Kidney epithelial cell (primary cell): ENCODE measurements at regions not wholly inside any gene's neighbourhood (a gene's known extent, or its start where the extent isn't known, plus 50 kb on each side); places are given as distances from the start of the nearest gene placed in this dataset.

Source experiments
- DNase-seq: peaks from one replicate; pipeline ENCODE4 v3.0.0-alpha.2; 2010; ENCODE audit warnings: low read depth
- H3K27me3 ChIP-seq: 2 replicates; pipeline ENCODE4 v1.6.0; 2011; ENCODE audit warnings: low read length; ENCODE audit not compliant: control insufficient read depth, insufficient read depth
- H3K36me3 ChIP-seq: 2 replicates; pipeline ENCODE4 v1.5.1; 2011; ENCODE audit warnings: low read length; ENCODE audit not compliant: control insufficient read depth, insufficient read depth
- H3K4me3 ChIP-seq: 2 replicates; pipeline ENCODE4 v1.5.1; 2011; ENCODE audit warnings: low read depth, mild to moderate bottlenecking, control low read depth, low read length
- TF ChIP-seq, protein P1 (sequence below): IDR thresholded peaks from 2 replicates; pipeline ENCODE4 v1.5.1; 2011; ENCODE audit warnings: mild to moderate bottlenecking, moderate library complexity, low read length, control low read depth, inconsistent platforms; ENCODE audit not compliant: insufficient read depth, poor library complexity, severe bottlenecking

DNA sequence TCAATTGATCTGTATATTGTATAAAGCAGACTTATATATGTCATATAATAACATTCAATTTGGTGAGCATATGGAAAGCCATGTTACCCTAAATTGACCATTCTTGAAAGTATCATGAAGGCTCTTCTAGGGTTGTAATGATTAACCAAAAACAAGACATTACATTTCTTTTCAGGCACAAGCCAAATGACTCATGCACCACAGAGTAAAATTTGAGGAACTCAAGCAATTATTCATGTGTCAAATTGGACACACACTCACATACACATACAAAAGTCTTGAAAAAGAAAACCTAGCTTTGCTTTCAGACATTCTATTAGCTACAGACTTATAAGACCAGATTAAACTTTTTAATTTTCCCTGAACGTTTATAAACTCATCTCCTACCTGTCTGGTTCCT, 146.5 kb upstream of the PCDH18 start:
- H3K36me3 ChIP-seq = no peaks in the 10 kb centered on the region
- no peak overlapping the region for H3K4me3 ChIP-seq
- no peaks in the 10 kb centered on the region for H3K27me3 ChIP-seq
- peak; percentile 75 for DNase-seq
- TF ChIP-seq, protein P1, sequence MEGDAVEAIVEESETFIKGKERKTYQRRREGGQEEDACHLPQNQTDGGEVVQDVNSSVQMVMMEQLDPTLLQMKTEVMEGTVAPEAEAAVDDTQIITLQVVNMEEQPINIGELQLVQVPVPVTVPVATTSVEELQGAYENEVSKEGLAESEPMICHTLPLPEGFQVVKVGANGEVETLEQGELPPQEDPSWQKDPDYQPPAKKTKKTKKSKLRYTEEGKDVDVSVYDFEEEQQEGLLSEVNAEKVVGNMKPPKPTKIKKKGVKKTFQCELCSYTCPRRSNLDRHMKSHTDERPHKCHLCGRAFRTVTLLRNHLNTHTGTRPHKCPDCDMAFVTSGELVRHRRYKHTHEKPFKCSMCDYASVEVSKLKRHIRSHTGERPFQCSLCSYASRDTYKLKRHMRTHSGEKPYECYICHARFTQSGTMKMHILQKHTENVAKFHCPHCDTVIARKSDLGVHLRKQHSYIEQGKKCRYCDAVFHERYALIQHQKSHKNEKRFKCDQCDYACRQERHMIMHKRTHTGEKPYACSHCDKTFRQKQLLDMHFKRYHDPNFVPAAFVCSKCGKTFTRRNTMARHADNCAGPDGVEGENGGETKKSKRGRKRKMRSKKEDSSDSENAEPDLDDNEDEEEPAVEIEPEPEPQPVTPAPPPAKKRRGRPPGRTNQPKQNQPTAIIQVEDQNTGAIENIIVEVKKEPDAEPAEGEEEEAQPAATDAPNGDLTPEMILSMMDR = no peak

DNA sequence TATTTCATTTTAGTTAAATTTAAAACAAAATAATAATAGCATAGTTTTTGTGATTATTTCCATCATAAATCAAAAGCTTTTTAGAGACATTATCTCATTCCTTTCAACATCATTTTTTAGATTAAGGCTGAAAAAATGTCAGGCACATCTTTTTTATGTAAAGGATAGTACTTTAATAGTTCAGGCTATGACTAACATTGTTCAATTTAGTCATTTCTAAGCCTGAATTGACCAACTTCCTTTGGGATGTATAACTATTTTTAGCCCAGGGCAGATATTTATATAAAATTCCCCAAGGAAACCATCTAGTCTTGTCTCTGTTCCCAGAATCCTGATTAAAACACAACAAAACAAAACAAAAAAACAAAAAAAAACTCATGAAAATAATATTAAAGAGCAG, 145.6 kb upstream of the PCDH18 start:
- peak; percentile 10 for DNase-seq
- Histone ChIP-seq H3K4me3 (no peak overlapping the region), H3K36me3 (no peaks in the 10 kb centered on the region), H3K27me3 (no peaks in the 10 kb centered on the region)
- TF ChIP-seq, protein P1 = no peak

DNA sequence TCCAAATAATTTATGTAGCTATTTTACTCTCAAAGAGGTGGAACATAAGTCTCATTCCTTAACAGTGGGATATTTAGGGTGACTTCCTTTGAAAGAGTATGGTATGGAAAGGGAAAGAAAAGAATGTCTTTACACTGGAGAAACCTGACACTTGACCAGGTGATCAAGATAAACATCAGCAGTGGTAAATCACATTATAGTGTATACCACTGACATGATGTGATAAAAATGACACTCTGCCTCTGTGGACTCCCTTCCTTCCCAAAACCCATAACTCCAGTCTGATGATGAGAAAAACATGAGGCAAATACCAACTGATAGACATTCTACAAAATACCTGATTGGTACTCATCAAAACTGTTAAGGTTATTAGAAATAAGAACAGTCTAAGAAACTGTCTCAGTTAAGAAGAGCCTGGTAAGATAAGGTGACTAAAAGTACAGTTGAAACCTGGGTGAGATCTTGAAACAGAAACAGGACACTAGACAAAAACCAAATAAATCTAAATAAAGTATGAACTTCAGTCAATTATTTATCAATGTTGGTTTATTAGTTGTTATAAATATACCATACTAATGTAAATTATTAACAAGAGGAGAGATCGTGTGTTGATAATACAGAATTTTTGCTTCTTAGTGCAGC, 144.2 kb upstream of the PCDH18 start:
- H3K36me3 ChIP-seq = no peaks in the 10 kb centered on the region
- DNase-seq = no peak
- TF ChIP-seq, protein P1 = no peak
- no peak overlapping the region for H3K4me3 ChIP-seq
- no peaks in the 10 kb centered on the region for H3K27me3 ChIP-seq

DNA sequence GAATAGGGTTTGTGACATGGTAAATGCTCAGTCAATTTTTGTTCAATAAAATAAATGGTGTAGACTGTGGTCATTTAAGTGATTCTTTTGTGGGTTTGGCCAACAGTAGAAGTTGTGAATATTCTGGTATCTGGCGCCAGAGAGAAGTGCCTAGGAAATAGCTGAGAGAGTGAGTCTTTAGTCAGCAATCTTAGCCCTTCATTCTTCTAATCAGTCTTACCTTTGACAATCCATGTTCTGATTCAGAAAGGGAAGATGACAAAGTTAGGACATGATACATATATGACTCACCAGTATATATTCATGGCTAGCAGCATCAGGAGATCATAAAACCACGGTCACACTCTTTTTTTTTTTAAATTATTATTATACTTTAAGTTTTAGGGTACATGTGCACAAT, 141.8 kb upstream of the PCDH18 start:
- DNase-seq = no peak
- Histone ChIP-seq H3K27me3 (no peaks in the 10 kb centered on the region), H3K4me3 (no peak overlapping the region), H3K36me3 (no peaks in the 10 kb centered on the region)
- TF ChIP-seq, protein P1 = no peak

DNA sequence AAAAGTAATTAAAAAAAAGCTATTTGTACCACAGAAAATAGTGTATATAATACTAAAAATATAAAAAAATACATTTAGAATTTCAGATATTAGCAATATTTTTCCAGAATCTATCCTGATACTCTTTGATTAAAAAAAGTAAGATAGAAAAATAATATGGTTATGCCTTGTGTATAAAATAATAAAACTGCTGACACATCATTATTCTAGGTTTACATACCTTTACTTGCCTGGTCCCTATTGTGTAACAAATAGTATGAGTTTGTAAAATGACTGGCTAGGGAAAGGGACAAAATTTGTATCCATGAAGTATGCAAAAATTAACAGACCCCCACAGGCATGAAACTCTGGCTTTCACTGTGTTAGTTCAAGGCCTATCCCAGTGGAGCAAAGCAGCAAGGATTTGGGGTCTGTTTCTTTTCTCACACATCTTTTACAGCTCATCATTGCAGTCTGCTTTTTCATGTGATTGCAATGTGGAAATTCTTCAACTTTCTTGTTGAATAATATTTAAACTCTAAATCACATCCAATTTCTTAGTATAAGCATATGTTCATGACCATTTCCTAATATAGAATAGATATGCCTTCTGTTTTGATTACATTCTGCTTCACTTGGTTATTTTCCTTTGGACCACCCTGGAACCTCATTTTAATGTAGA, 136.7 kb upstream of the PCDH18 start:
- no peaks in the 10 kb centered on the region for H3K36me3 ChIP-seq
- H3K4me3 ChIP-seq = no peak overlapping the region
- TF ChIP-seq, protein P1 = no peak
- no peaks in the 10 kb centered on the region for H3K27me3 ChIP-seq
- DNase-seq = no peak

DNA sequence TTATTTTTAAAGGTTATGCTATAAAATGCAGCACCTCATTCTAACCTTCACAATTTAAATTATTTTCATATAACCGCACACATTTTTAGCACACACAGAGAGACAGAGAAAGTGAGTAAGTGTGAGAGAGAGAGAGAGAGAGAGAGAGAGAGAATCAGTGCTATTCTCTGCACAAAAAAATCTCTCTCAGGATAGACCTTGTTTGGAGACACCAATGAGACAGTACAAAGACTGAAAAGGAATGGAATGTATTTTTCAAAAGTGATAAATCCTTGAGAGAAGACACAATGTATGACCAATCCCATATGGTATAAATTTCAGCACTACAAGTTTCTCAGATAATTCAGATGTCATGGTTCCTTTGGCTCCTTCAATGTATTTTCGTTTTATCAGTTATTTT, 132.1 kb upstream of the PCDH18 start:
- Histone ChIP-seq H3K36me3 (no peaks in the 10 kb centered on the region), H3K4me3 (no peak overlapping the region)
- DNase-seq = no peak

More for the DNA sequence above, 132.1 kb upstream of the PCDH18 start:
- no peaks in the 10 kb centered on the region for H3K27me3 ChIP-seq
- TF ChIP-seq, protein P1 = no peak
